Prostate gland (tissue), 2 donors: ENCODE measurements at regions not wholly inside any gene's neighbourhood (a gene's known extent, or its start where the extent isn't known, plus 50 kb on each side); places are given as distances from the start of the nearest gene placed in this dataset.

Source experiments
- CTCF ChIP-seq, 4 experiments: fragments of 200-600 bp in 2 of 4; fragments of 450-650 bp in 2 of 4; sonication (generic) in 2 of 4; IDR thresholded peaks; 1 replicate in 3 of 4; 2 replicates in 1 of 4; pipeline ENCODE4 v1.5.1; 2016 to 2019; ENCODE audit warnings: antibody characterized with exemption in 4 of 4, mild to moderate bottlenecking in 2 of 4, moderate library complexity in 2 of 4
- POLR2A ChIP-seq: fragments of 450-650 bp; IDR thresholded peaks from one replicate; pipeline ENCODE4 v1.6.1; 2016; ENCODE audit warnings: antibody characterized with exemption, mild to moderate bottlenecking
- POLR2AphosphoS5 ChIP-seq: sonication (generic); formaldehyde crosslinking; IDR thresholded peaks from one replicate; pipeline ENCODE4 v1.6.1; 2017; ENCODE audit warnings: antibody characterized with exemption

- TF ChIP-seq CTCF (IDR thresholded peaks at IDR 0.05) (no peak), POLR2A (no peak), POLR2AphosphoS5 (no peak)
Observed at GRCh38 chr9:81852820-81853219, 75.4 kb upstream of the SPATA31D4 start.
